Cerebellar cortex (tissue), 1 donor: ENCODE measurements at regions not wholly inside any gene's neighbourhood (a gene's known extent, or its start where the extent isn't known, plus 50 kb on each side); places are given as distances from the start of the nearest gene placed in this dataset.

Experiments used
- DNase-seq: peaks from one replicate; pipeline ENCODE4 v3.0.0-alpha.2; 2015; ENCODE audit warnings: low spot score

- DNase-seq, result no peak
Observed at GRCh38 chr3:150267288-150267687, 140.8 kb upstream of the TSC22D2 start.

- DNase-seq, result no peak
Observed at GRCh38 chr3:150265305-150265704, 142.8 kb upstream of the TSC22D2 start.

GRCh38 chr3:150264561-150265279 is 143.4 kb upstream of the TSC22D2 start:
- no peak for DNase-seq

GRCh38 chr3:150261958-150262357 is 146.1 kb upstream of the TSC22D2 start:
- DNase-seq, result no peak

GRCh38 chr3:150261418-150261817 is 146.7 kb upstream of the TSC22D2 start:
- DNase-seq, result no peak

- no peak for DNase-seq
Observed at GRCh38 chr3:150260398-150260710, 147.7 kb upstream of the TSC22D2 start.

- DNase-seq, result no peak
Observed at GRCh38 chr3:150259526-150260397, 148.3 kb upstream of the TSC22D2 start.

GRCh38 chr3:150256782-150257181 is 151.3 kb upstream of the TSC22D2 start:
- DNase-seq, result no peak

GRCh38 chr3:150256318-150256717 is 151.8 kb upstream of the TSC22D2 start:
- DNase-seq, result no peak

- no peak for DNase-seq
Observed at GRCh38 chr3:150255826-150256225, 152.3 kb upstream of the TSC22D2 start.

- peak; percentile 27 for DNase-seq
Observed at GRCh38 chr3:150255413-150255812, 152.7 kb upstream of the TSC22D2 start.

GRCh38 chr3:150254309-150254708 is 153.8 kb upstream of the TSC22D2 start:
- DNase-seq, result no peak

- DNase-seq, result no peak
Observed at GRCh38 chr3:150253622-150254021, 154.5 kb upstream of the TSC22D2 start.

- no peak for DNase-seq
Observed at GRCh38 chr3:150252462-150252861, 155.6 kb upstream of the TSC22D2 start.

- no peak for DNase-seq
Observed at GRCh38 chr3:150251187-150252062, 156.7 kb upstream of the TSC22D2 start.

GRCh38 chr3:150249779-150250470 is 158.2 kb upstream of the TSC22D2 start:
- no peak for DNase-seq

- DNase-seq, result no peak
Observed at GRCh38 chr3:150248888-150249681, 159.0 kb upstream of the TSC22D2 start.

- DNase-seq, result no peak
Observed at GRCh38 chr3:150248116-150248887, 159.8 kb upstream of the TSC22D2 start.

GRCh38 chr3:150247441-150247840 is 160.7 kb upstream of the TSC22D2 start:
- DNase-seq, result no peak

- no peak for DNase-seq
Observed at GRCh38 chr3:150243466-150243865, 164.6 kb upstream of the TSC22D2 start.
